ENCODE measurements at regions not wholly inside any gene's neighbourhood (a gene's known extent, or its start where the extent isn't known, plus 50 kb on each side); places are given as distances from the start of the nearest gene placed in this dataset.

- no peak for TF ChIP-seq CTCF (IDR thresholded peaks at IDR 0.05; ENCODE audit: low read depth, low read length, missing control alignments)
- no peak overlapping the region for H3K4me3 ChIP-seq (ENCODE audit: low read depth, low read length)
- DNase-seq (ENCODE audit: low read depth), result no peak
- in situ Hi-C loops (cut with HindIII; ENCODE audit: low sequenced_read_pairs), result no loop called here
These were observed 320.9 kb upstream of the CCDC179 start for GRCh38 chr11:23181022-23181807.

GRCh38 chr11:23192256-23192655 lies 332.0 kb upstream of the CCDC179 start:
- DNase-seq (ENCODE audit: low read depth), result no peak
- H3K4me3 ChIP-seq (ENCODE audit: low read depth, low read length), result no peak overlapping the region
- in situ Hi-C loops (cut with HindIII; ENCODE audit: low sequenced_read_pairs), result no loop called here
- TF ChIP-seq CTCF (IDR thresholded peaks at IDR 0.05; ENCODE audit: low read depth, low read length, missing control alignments), result no peak

GRCh38 chr11:23201936-23202522 lies 341.8 kb upstream of the CCDC179 start:
- H3K4me3 ChIP-seq (ENCODE audit: low read depth, low read length), result no peak overlapping the region
- DNase-seq (ENCODE audit: low read depth), result no peak
- in situ Hi-C loops (cut with HindIII; ENCODE audit: low sequenced_read_pairs), result no loop called here
- no peak for TF ChIP-seq CTCF (IDR thresholded peaks at IDR 0.05; ENCODE audit: low read depth, low read length, missing control alignments)

- no peak for TF ChIP-seq CTCF (IDR thresholded peaks at IDR 0.05; ENCODE audit: low read depth, low read length, missing control alignments)
- in situ Hi-C loops (cut with HindIII; ENCODE audit: low sequenced_read_pairs), result no loop called here
- DNase-seq (ENCODE audit: low read depth), result no peak
- H3K4me3 ChIP-seq (ENCODE audit: low read depth, low read length), result no peak overlapping the region
These were observed 342.3 kb upstream of the CCDC179 start for GRCh38 chr11:23202611-23203010.

- no peak for DNase-seq (ENCODE audit: low read depth)
- no peak for TF ChIP-seq CTCF (IDR thresholded peaks at IDR 0.05; ENCODE audit: low read depth, low read length, missing control alignments)
- H3K4me3 ChIP-seq (ENCODE audit: low read depth, low read length), result no peak overlapping the region
- in situ Hi-C loops (cut with HindIII; ENCODE audit: low sequenced_read_pairs), result no loop called here
These were observed 345.0 kb upstream of the CCDC179 start for GRCh38 chr11:23205156-23205871.

GRCh38 chr11:23206741-23207336 lies 346.6 kb upstream of the CCDC179 start:
- in situ Hi-C loops (cut with HindIII; ENCODE audit: low sequenced_read_pairs), result no loop called here
- no peak for DNase-seq (ENCODE audit: low read depth)
- H3K4me3 ChIP-seq (ENCODE audit: low read depth, low read length), result no peak overlapping the region
- TF ChIP-seq CTCF (IDR thresholded peaks at IDR 0.05; ENCODE audit: low read depth, low read length, missing control alignments), result no peak
